ENCODE measurements at regions not wholly inside any gene's neighbourhood (a gene's known extent, or its start where the extent isn't known, plus 50 kb on each side); places are given as distances from the start of the nearest gene placed in this dataset.

- no peak for DNase-seq (ENCODE audit: low read depth, low spot score)
These were observed 147.7 kb upstream of the RPS6KA2 start for GRCh38 chr6:166774770-166775169.

DNA sequence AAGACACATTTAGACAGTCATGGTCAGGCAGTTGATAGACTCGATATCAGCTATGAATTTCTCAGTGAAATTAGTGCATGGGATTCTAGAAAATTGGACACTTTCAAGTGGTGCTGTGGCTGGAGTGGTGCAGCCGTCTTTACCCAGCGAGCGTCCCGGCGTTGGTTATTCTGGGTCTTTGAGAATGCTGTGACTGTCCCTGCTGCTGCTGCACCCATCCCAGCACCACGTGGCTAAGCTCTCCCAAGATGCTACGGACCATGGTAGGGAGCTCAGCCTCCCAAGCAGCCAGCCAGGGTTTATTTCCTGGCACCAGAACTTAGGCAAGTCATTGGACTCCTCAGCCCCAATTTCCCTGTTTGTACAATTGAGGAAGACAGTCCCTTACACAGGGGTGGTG lies 147.2 kb upstream of the RPS6KA2 start:
- DNase-seq (ENCODE audit: low read depth, low spot score): no peak

DNA sequence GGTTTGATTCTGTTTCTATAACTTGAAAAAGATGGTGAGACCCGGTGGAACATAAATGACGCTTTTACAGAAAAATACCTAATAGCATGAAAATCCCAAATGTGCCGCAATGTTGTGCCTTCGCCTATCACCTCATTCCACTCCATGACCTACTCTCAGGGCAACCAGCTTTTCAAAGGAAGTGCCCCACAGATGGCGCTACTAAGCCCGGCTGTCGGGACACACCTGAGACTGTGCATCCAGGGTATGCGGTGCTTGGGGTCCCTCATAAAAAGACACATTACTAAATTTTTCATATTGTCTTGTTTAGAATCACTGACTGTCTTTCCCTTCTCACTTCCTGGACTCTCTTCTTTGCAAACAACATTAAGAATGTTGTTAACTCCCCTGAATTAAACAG lies 145.5 kb upstream of the RPS6KA2 start:
- DNase-seq (ENCODE audit: low read depth, low spot score): no peak

DNA sequence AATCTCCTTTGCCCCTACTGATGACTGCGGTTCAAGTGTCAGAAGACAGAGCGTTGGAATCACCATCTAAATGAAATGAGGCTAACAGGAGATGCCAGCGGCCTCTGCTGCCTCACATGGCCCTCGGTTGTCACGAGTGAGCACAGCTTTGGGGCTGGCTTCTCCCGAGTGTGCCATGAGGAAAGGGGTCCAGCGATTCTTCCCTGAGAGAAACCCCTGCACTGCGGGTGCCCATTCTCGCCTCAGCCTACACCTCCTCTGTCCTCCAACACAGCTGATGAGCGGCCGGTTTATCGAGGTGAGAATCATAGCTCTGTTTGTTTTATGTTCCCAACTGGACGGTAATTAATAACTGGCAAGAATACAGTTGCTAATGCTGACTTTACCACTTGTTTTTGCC lies 144.7 kb upstream of the RPS6KA2 start:
- no peak for DNase-seq (ENCODE audit: low read depth, low spot score)

- no peak for DNase-seq (ENCODE audit: low read depth, low spot score)
These were observed 143.4 kb upstream of the RPS6KA2 start for GRCh38 chr6:166770216-166771116.

DNA sequence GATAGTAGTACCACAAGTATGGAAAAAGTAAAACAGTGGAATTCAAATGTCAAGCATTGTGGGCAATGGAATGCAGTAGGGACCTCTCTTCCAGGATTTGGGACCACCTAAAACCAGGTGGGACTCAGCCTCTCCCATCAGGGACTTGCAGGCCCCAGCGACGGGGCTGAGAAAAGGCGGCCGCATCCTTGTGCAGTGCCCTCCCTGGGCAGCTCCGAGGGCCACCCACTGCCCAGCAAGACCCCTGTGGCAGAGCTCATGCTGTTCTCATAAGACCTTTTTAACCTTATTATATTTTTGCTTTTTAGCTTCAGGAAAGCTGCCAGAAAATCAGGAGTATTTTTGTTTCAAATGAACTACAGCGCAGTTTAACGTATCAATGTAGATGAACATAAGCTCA lies 142.6 kb upstream of the RPS6KA2 start:
- no peak for DNase-seq (ENCODE audit: low read depth, low spot score)

DNA sequence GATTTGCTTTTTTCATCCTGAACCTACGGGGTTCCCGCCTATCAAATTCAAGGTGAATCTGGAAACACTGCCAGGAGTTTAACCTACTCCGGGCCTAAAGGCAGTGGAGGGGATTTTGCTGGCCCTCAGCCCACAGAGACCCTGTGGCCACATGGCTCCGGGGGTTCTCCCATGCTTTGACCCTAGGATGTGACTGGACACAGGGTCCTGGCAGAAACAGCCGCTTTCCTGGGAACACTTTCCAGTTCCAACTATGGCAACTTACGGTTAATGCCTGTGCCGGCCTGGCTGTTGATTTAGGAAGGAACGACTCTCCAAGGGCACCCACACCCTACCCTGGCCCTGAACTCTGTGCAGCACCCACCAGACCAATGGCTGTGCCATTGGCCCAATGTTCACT lies 141.7 kb upstream of the RPS6KA2 start:
- DNase-seq (ENCODE audit: low read depth, low spot score): no peak

GRCh38 chr6:166767230-166767629 lies 140.2 kb upstream of the RPS6KA2 start:
- no peak for DNase-seq (ENCODE audit: low read depth, low spot score)

- no peak for DNase-seq (ENCODE audit: low read depth, low spot score)
These were observed 139.7 kb upstream of the RPS6KA2 start for GRCh38 chr6:166766769-166767168.

DNA sequence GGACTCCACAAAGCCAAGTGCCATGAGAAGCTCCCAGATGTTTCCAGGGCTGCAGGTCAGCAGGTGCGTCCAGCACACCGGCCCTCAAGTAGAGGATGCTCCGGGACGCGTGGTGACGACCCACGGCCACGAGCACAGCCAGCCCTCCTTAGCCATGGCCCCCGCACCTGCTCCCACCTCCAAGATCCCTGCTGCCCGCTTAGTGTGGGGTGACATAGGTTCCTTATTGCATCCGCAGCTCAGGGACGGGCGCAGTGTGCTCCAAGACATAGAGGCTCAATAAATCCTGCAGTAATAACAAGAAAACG lies 138.1 kb upstream of the RPS6KA2 start:
- DNase-seq (ENCODE audit: low read depth, low spot score): no peak

GRCh38 chr6:166764473-166765233 lies 137.6 kb upstream of the RPS6KA2 start:
- DNase-seq (ENCODE audit: low read depth, low spot score): no peak

DNA sequence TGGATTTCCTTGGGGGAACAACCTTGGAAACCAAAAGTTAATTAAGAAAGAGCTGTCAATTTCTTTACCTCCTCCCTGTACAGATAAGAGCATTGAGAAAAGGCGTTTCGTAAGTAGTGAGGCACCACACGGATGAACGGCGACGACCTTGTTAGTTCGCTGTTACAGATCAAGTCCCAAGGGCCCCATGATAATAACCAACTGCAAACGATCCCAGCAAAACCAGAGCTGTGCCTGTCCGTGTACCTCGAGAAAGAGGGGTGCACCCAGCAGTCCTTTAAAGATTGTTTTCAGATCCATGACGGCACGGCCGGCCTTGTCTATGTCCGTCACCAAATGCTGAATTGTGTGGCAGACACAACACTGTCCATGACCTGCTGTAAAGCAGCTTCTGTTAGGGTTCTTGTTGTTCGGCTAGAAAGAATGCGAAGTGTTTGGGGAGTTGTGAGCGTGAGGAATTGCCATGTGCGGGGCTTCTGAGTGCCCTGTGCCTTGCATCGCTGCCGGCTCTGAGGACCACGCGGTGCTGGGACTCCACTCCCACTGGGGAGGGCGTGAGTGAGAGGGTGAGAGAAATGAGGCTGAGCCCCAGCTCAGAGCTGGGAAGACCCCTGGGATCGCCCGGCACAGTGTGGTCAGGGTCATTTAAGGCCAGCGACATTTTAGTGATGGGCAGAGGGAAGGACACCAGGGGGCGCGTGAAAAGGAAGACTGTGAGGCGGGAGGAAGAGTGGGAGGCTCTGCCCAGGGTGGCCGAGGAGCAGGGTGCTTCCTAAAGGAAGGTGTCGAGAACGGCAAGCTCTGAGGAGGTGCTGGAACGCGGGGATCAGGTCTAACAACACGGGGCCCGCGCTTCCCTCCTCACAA lies 136.8 kb upstream of the RPS6KA2 start:
- no peak for DNase-seq (ENCODE audit: low read depth, low spot score)

- DNase-seq (ENCODE audit: low read depth, low spot score): no peak
These were observed 134.8 kb upstream of the RPS6KA2 start for GRCh38 chr6:166761801-166762200.

DNA sequence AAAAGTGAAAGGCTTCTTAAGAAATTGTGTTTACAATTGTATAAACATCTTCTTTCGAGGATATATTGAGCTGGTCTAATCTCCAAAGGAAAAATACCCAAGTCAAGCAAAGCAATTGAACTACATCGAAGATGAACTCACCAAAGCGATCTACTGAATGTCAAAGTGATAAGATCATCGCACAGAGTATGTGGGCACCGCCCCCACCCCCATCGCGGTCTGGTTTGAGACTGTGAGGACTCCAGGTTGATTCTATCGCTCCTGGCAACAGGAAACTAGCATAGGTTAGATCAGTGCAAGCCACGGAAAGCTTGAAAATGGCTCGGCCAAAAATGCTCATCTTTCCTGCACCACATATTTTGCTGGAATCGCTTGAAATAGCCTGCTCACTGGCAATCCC lies 133.2 kb upstream of the RPS6KA2 start:
- no peak for DNase-seq (ENCODE audit: low read depth, low spot score)

DNA sequence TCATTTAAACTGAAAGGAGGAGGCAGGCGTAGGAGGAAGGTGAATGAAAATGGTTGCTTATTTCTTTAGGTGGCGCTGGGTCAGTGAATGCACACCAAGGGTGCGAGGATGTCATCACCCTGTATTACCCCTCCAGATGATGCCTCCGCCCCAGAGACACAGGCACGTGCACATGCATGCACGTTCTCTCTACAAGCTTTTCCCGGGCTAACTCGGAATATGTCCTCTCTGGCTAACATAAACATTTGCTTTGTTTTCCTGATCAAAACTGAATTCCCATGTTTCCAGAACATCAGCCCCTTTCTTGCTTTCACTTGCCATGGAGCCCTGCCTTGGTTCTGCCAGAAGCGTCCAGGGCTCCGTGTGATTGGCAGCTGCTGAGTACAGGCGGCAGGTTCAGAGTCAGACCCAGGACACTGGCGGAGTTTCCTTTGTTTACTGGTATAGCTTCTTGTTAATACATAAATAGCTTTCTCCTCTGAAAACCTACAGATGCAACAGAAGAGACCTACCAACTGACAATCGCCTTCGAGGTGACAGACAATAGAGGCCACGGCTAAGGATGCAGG lies 131.2 kb upstream of the RPS6KA2 start:
- no peak for DNase-seq (ENCODE audit: low read depth, low spot score)

DNA sequence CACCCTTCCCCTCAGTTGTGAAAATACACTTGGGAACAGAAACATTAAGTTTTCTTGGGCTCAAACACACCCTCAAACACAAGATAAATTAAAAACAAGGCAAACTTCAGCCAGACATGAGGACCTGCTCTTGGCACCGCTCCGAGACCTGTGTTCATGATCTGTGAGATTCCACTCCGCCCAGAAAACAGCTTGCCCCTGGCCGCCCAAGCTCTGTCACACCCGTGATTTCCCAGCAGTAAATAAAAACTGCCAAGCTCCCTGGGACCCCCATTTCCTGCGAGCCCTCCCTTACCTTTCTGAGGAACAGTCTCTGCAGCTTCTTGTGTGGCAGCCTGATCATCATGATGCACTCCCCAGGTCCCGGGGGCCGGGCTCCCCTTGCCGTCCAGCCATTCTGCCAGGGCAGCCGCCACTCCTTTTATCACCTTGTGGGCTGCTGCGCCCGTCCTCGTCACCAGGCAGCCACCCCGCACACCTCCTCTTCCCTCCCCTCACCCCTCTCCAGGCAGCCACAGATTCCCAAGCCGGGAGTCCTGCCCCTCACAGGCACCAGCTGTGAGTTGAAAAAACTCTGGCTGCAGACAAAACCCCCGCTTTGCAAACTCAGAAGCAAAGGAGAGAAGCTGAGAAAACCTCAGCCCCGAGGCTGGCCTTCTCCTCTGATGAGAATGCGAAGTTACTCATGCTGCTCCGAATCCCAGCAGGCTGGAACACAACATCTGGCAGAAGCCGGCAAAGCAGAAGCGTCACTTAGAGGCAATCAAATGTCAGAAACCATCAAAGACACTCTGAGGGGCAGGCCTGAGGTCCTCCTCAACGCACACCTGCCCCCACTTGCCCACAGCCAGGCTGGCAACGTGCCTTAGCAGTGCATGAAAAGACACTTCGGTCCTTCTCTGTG lies 130.4 kb upstream of the RPS6KA2 start:
- no peak for DNase-seq (ENCODE audit: low read depth, low spot score)

DNA sequence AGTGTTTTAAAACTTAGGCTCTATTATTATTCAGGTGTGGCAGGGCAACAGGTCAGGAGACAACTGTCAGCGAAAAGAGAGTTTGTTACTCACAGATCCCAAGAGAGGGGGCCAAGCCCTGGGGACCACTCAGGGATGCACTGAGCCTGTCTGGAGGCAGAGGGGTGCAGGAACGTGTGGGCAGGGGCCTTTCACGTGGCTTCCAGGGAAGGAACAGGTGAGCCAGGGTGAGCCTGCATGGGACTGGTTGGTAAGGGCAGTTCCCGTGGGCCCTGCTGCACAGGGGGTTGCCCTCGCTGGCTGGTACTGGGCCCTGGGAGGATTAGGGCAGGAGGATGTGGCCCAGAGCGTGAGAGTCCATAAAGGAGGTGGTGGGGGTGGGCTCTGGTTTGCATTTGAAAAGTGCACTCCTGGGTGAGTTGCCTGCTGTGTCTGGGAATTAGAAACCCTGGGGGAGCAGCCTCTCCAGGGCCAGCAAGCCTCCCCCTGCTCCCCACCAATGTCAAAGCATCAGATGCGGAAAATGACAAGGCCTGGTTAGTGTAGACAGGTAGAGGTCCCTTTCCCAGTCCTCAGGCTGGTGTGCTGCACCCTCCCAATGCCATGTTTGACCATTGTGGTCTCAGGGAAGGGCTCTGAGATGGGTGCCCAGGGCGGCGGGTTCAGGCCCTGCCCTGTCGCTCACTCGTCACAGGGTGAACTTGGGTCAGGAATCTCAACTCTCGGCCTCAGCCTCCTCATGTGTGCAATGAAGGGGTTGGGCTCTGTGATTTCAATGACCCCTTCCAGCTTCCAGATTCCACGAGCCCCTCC lies 127.4 kb upstream of the RPS6KA2 start:
- DNase-seq (ENCODE audit: low read depth, low spot score): no peak

GRCh38 chr6:166752928-166753721 lies 126.1 kb upstream of the RPS6KA2 start:
- DNase-seq (ENCODE audit: low read depth, low spot score): no peak

DNA sequence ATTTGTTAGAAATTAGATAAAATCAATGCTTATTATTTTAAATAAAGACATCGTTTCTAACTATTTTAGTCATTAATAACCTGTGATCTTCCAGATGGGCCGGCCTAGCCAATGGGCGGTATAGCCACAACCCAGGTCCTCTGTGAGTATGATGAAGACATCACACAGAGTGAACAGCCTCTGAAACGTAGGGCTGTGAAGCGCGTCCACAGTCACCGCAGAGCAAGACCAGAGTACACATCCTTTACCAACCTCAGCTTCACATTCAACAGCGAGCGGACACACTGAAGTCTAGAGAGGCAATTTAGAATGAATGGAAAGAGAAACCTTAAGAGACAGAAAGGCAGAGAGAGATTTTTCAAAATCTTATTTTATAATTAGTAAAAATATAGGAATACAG lies 125.0 kb upstream of the RPS6KA2 start:
- DNase-seq (ENCODE audit: low read depth, low spot score): no peak
